Fibroblast of lung (primary cell): ENCODE measurements at regions not wholly inside any gene's neighbourhood (a gene's known extent, or its start where the extent isn't known, plus 50 kb on each side); places are given as distances from the start of the nearest gene placed in this dataset.

Experiments
- EZH2 ChIP-seq: IDR thresholded peaks from 2 replicates; pipeline ENCODE4 v1.5.1; 2012; ENCODE audit warnings: low read length, control low read depth, mild to moderate bottlenecking; ENCODE audit errors: missing control alignments
- TF ChIP-seq, protein P1 (sequence below), 2 donors: IDR thresholded peaks in 1 of 2; conservative IDR thresholded peaks in 1 of 2; 1 replicate in 1 of 2; 2 replicates in 1 of 2; pipeline ENCODE4 v1.5.1; 2011 to 2012; ENCODE audit warnings: low read length in 2 of 2, control low read depth in 1 of 2, inconsistent platforms in 1 of 2, low read depth in 1 of 2, mild to moderate bottlenecking in 1 of 2

DNA sequence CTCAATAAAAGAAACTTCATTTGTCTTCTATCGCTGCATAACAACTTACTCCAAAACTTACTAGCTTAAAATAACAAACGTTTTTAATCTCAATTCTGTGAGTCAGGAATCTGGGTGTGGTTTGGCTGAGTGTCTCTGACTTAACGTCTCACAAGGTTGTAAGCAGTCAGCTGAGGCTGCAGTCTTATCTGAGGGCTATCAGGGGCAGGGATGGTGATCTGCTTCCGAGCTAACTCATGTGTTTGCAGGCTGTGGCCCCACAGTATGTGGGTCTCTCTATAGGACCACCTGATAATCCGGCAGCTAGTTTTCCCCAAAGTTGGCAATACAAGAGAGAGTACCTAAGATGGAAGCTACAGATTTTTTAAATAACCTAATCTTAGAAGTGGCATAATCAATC is 234.2 kb upstream of the FGGY start:
- TF ChIP-seq, protein P1, sequence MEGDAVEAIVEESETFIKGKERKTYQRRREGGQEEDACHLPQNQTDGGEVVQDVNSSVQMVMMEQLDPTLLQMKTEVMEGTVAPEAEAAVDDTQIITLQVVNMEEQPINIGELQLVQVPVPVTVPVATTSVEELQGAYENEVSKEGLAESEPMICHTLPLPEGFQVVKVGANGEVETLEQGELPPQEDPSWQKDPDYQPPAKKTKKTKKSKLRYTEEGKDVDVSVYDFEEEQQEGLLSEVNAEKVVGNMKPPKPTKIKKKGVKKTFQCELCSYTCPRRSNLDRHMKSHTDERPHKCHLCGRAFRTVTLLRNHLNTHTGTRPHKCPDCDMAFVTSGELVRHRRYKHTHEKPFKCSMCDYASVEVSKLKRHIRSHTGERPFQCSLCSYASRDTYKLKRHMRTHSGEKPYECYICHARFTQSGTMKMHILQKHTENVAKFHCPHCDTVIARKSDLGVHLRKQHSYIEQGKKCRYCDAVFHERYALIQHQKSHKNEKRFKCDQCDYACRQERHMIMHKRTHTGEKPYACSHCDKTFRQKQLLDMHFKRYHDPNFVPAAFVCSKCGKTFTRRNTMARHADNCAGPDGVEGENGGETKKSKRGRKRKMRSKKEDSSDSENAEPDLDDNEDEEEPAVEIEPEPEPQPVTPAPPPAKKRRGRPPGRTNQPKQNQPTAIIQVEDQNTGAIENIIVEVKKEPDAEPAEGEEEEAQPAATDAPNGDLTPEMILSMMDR (conservative IDR thresholded peaks at IDR 0.05 in 1 of 2, IDR thresholded peaks at IDR 0.05 in 1 of 2; ENCODE audit: low read depth in 1 of 2, low read length in 2 of 2): no peak
- TF ChIP-seq EZH2: no peak
